Endothelial cell of umbilical vein (primary cell): ENCODE measurements at regions not wholly inside any gene's neighbourhood (a gene's known extent, or its start where the extent isn't known, plus 50 kb on each side); places are given as distances from the start of the nearest gene placed in this dataset.

Experiments
- EZH2 ChIP-seq: IDR thresholded peaks from 2 replicates; pipeline ENCODE4 v1.6.1; 2012; ENCODE audit warnings: borderline replicate concordance, low read depth, mild to moderate bottlenecking, moderate library complexity, low read length, inconsistent platforms; ENCODE audit not compliant: severe bottlenecking
- POLR2A ChIP-seq: IDR thresholded peaks from 2 replicates; pipeline ENCODE4 v1.6.1; 2012; ENCODE audit warnings: low read depth, mild to moderate bottlenecking, control low read depth, low read length
- POLR2AphosphoS5 ChIP-seq: IDR thresholded peaks from 2 replicates; pipeline ENCODE4 v1.6.1; 2012; ENCODE audit warnings: low read depth, mild to moderate bottlenecking, control low read depth, low read length, moderate library complexity; ENCODE audit not compliant: insufficient read depth
- TF ChIP-seq, protein P1 (sequence below), 2 donors: IDR thresholded peaks; 1 replicate in 1 of 2; 2 replicates in 1 of 2; pipeline ENCODE4 v1.5.1; 2011; ENCODE audit warnings: low read length in 2 of 2, mild to moderate bottlenecking in 2 of 2, moderate library complexity in 2 of 2, control low read depth in 1 of 2, inconsistent platforms in 1 of 2, low read depth in 1 of 2; ENCODE audit not compliant: insufficient read depth in 1 of 2; ENCODE audit errors: extremely low read depth in 1 of 2
- TF ChIP-seq, protein P2 (sequence below): IDR thresholded peaks from 2 replicates; pipeline ENCODE4 v1.6.1; 2011; ENCODE audit not compliant: insufficient read depth, insufficient read length

DNA sequence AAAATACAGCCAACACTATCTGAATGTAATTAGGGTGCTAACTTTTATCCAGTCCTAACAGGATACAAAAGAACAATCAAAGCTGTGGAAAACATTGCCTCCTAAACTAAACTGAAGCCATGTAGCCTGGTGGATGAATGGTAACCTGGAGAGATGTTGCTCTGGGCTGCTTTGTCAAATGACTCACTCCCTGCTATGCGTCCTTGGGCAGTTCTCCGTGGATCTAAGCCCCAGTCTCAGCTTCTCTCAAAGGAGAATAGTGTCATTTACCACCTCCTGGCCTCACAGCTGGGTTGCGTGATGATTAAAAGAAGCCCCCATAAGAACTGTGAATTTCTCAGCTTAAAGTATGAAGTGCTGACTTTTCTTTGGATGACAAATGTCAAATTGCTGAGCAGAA, 203.7 kb downstream of the ICOS start:
- TF ChIP-seq EZH2 (no peak), POLR2A (no peak), POLR2AphosphoS5 (no peak)
- TF ChIP-seq, protein P1, sequence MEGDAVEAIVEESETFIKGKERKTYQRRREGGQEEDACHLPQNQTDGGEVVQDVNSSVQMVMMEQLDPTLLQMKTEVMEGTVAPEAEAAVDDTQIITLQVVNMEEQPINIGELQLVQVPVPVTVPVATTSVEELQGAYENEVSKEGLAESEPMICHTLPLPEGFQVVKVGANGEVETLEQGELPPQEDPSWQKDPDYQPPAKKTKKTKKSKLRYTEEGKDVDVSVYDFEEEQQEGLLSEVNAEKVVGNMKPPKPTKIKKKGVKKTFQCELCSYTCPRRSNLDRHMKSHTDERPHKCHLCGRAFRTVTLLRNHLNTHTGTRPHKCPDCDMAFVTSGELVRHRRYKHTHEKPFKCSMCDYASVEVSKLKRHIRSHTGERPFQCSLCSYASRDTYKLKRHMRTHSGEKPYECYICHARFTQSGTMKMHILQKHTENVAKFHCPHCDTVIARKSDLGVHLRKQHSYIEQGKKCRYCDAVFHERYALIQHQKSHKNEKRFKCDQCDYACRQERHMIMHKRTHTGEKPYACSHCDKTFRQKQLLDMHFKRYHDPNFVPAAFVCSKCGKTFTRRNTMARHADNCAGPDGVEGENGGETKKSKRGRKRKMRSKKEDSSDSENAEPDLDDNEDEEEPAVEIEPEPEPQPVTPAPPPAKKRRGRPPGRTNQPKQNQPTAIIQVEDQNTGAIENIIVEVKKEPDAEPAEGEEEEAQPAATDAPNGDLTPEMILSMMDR (IDR thresholded peaks at IDR 0.05; ENCODE audit: extremely low read depth in 1 of 2, insufficient read depth in 1 of 2, low read depth in 1 of 2, low read length in 2 of 2): no peak
- TF ChIP-seq, protein P2, sequence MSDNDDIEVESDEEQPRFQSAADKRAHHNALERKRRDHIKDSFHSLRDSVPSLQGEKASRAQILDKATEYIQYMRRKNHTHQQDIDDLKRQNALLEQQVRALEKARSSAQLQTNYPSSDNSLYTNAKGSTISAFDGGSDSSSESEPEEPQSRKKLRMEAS: no peak
